ENCODE measurements at regions not wholly inside any gene's neighbourhood (a gene's known extent, or its start where the extent isn't known, plus 50 kb on each side); places are given as distances from the start of the nearest gene placed in this dataset.
"Not testable (repeated sequence)": the region's sequence is repeated elsewhere in the genome, so short reads cannot be mapped to it uniquely, and the experiment has no call there.

- intact Hi-C loops (cut with DNase I, micrococcal nuclease) = no loop called here
- Histone ChIP-seq H3K9me3 (no peaks in the 10 kb centered on the region), H3K4me1 (ENCODE audit: low read depth) (no peaks in the 10 kb centered on the region), H3K36me3 (ENCODE audit: low read depth) (no peaks in the 10 kb centered on the region), H3K4me3 (no peak overlapping the region)
- no peak for TF ChIP-seq CTCF (IDR thresholded peaks at IDR 0.05)
- DNase-seq (no peak), ATAC-seq (no peak)
Measured at GRCh38 chr6:84953111-84953755, 188.8 kb upstream of the TBX18 start.

- intact Hi-C loops (cut with DNase I, micrococcal nuclease); H3K36me3 ChIP-seq (ENCODE audit: low read depth); DNase-seq; H3K4me3 ChIP-seq; H3K4me1 ChIP-seq (ENCODE audit: low read depth); ATAC-seq; H3K9me3 ChIP-seq: not testable (repeated sequence)
Measured at GRCh38 chr6:84944926-84945325, 180.5 kb upstream of the TBX18 start.

GRCh38 chr6:84943905-84944304, 179.5 kb upstream of the TBX18 start:
- Histone ChIP-seq H3K9me3 (peaks cover 3% of the 10 kb centered on the region), H3K4me3 (no peak overlapping the region), H3K36me3 (ENCODE audit: low read depth) (no peaks in the 10 kb centered on the region), H3K4me1 (ENCODE audit: low read depth) (no peaks in the 10 kb centered on the region)
- TF ChIP-seq CTCF (IDR thresholded peaks at IDR 0.05) = no peak
- intact Hi-C loops (cut with DNase I, micrococcal nuclease) = no loop called here
- ATAC-seq = no peak
- no peak for DNase-seq

- H3K9me3 ChIP-seq; DNase-seq; intact Hi-C loops (cut with DNase I, micrococcal nuclease); H3K4me3 ChIP-seq; H3K36me3 ChIP-seq (ENCODE audit: low read depth); H3K4me1 ChIP-seq (ENCODE audit: low read depth); ATAC-seq: not testable (repeated sequence)
Measured at GRCh38 chr6:84941609-84942008, 177.2 kb upstream of the TBX18 start.

- intact Hi-C loops (cut with DNase I, micrococcal nuclease) = no loop called here
- ATAC-seq = no peak
- H3K4me3 ChIP-seq = no peak overlapping the region
Measured at GRCh38 chr6:84929212-84929611, 164.8 kb upstream of the TBX18 start.

GRCh38 chr6:84927551-84927950, 163.2 kb upstream of the TBX18 start:
- no peak for TF ChIP-seq CTCF (IDR thresholded peaks at IDR 0.05)

More at GRCh38 chr6:84929212-84929611, 164.8 kb upstream of the TBX18 start:
- Histone ChIP-seq H3K36me3 (ENCODE audit: low read depth) (no peaks in the 10 kb centered on the region), H3K9me3 (no peaks in the 10 kb centered on the region), H3K4me1 (ENCODE audit: low read depth) (no peaks in the 10 kb centered on the region)
- no peak for TF ChIP-seq CTCF (IDR thresholded peaks at IDR 0.05)
- no peak for DNase-seq

More at GRCh38 chr6:84927551-84927950, 163.2 kb upstream of the TBX18 start:
- no peak for DNase-seq
- intact Hi-C loops (cut with DNase I, micrococcal nuclease) = no loop called here
- no peak overlapping the region for H3K4me3 ChIP-seq
- no peaks in the 10 kb centered on the region for H3K4me1 ChIP-seq (ENCODE audit: low read depth)
- ATAC-seq = no peak
- no peaks in the 10 kb centered on the region for H3K9me3 ChIP-seq
- H3K36me3 ChIP-seq (ENCODE audit: low read depth) = no peaks in the 10 kb centered on the region
